HCT116 (cell line): ENCODE measurements at regions not wholly inside any gene's neighbourhood (a gene's known extent, or its start where the extent isn't known, plus 50 kb on each side); places are given as distances from the start of the nearest gene placed in this dataset.

Experiments used
- ATAC-seq: fragments of 200-7000 bp; cut with Tn5 transposase; 2 replicates; pipeline ENCODE4 v1.9.1; 2020; ENCODE audit warnings: mild to moderate bottlenecking, moderate library complexity
- BruUV-seq: library from RNA; stranded (reverse); fragments of 400-500 nt; replicated peaks from 2 replicates; lab custom pipeline; 2021; lab: Mats Ljungman, UMichigan
- CTCF ChIA-PET: fragments of 300-600 bp; sonication (Branson Sonifier 250); formaldehyde crosslinking; loops from one replicate; lab custom pipeline; 2021; ENCODE audit warnings: antibody characterized with exemption; lab: Charles Lee
- POLR2A ChIA-PET: fragments of 300-600, 350-600 bp; sonication (Branson Sonifier 250); formaldehyde crosslinking; loops from one replicate; lab custom pipeline; 2021; ENCODE audit warnings: antibody characterized with exemption; lab: Charles Lee
- RAD21 ChIA-PET, 2 experiments: fragments of 300-600 bp; sonication (Branson Sonifier 250); formaldehyde crosslinking; loops; one replicate each; lab custom pipeline; 2023; ENCODE audit warnings: low total read pairs in 2 of 2; ENCODE audit not compliant: uncharacterized antibody in 2 of 2, unreplicated experiment in 2 of 2, low non-redundant PET in 1 of 2; lab: Charles Lee
- DNase-seq: peaks from one replicate; pipeline ENCODE4 v3.0.0-alpha.2; 2010; ENCODE audit warnings: low read depth, low spot score
- H2AFZ ChIP-seq: fragments of 200-600 bp; shearing (Covaris generic), sonication (generic); 2 replicates; pipeline ENCODE4 v1.6.1; 2017; ENCODE audit warnings: low read depth, mixed run types, mixed read lengths, antibody characterized with exemption, low read length; ENCODE audit not compliant: poor library complexity, severe bottlenecking
- H3K27ac ChIP-seq: 2 replicates; pipeline ENCODE4 v1.5.1; 2012; ENCODE audit warnings: low read depth, low read length
- H3K27me3 ChIP-seq: fragments of 200-600 bp; sonication (generic); 2 replicates; pipeline ENCODE4 v1.6.1; 2016; ENCODE audit warnings: mixed run types, low read length, mixed read lengths; ENCODE audit not compliant: insufficient read depth
- H3K36me3 ChIP-seq, 2 experiments: fragments of 200-500 bp in 1 of 2; fragments of 200-600 bp in 1 of 2; sonication (Bioruptor generic) in 1 of 2; sonication (generic) in 1 of 2; 2 replicates each; pipeline versions ENCODE4 v1.5.1 to v1.6.1; 2014 to 2016; ENCODE audit warnings: low read length in 2 of 2, inconsistent platforms in 1 of 2, mixed read lengths in 1 of 2, mixed run types in 1 of 2; ENCODE audit not compliant: insufficient read depth in 2 of 2, control insufficient read depth in 1 of 2
- H3K4me1 ChIP-seq, 2 experiments: fragments of 200-600 bp in 1 of 2; sonication (generic) in 1 of 2; 2 replicates each; pipeline versions ENCODE4 v1.5.1 to v1.6.1; 2012 to 2017; ENCODE audit warnings: low read length in 2 of 2, inconsistent platforms in 1 of 2, mild to moderate bottlenecking in 1 of 2, mixed read lengths in 1 of 2, mixed run types in 1 of 2, moderate library complexity in 1 of 2; ENCODE audit not compliant: insufficient read depth in 2 of 2, control insufficient read depth in 1 of 2
- H3K4me2 ChIP-seq: fragments of 200-600 bp; sonication (generic); 2 replicates; pipeline ENCODE4 v1.6.1; 2017; ENCODE audit warnings: mixed run types, low read length, mixed read lengths
- H3K4me3 ChIP-seq, 2 experiments: fragments of 200-600 bp in 1 of 2; sonication (generic) in 1 of 2; replicated peaks in 1 of 2; 2 replicates each; pipeline ENCODE4 v1.5.1; 2011 to 2016; ENCODE audit warnings: low read length in 2 of 2, control low read depth in 1 of 2, low read depth in 1 of 2, mild to moderate bottlenecking in 1 of 2, mixed read lengths in 1 of 2, mixed run types in 1 of 2
- H3K79me2 ChIP-seq: fragments of 200-600 bp; sonication (generic); 2 replicates; pipeline ENCODE4 v1.6.1; 2017; ENCODE audit warnings: mild to moderate bottlenecking, mixed run types, low read length, moderate library complexity, mixed read lengths; ENCODE audit not compliant: insufficient read depth
- H3K9ac ChIP-seq: fragments of 200-600 bp; sonication (generic); 2 replicates; pipeline ENCODE4 v1.6.1; 2016; ENCODE audit warnings: low read length, mixed read lengths
- H3K9me2 ChIP-seq: fragments of 200-600 bp; sonication (generic), shearing (Covaris generic); 2 replicates; pipeline ENCODE4 v1.6.1; 2017; ENCODE audit warnings: mixed run types, mild to moderate bottlenecking, moderate library complexity; ENCODE audit not compliant: insufficient read depth
- H3K9me3 ChIP-seq, 2 experiments: fragments of 200-500 bp in 1 of 2; fragments of 200-600 bp in 1 of 2; sonication (Bioruptor generic) in 1 of 2; sonication (generic) in 1 of 2; 2 replicates each; pipeline ENCODE4 v1.6.1; 2014 to 2017; ENCODE audit warnings: low read length in 2 of 2, mixed read lengths in 2 of 2, inconsistent platforms in 1 of 2, low read depth in 1 of 2, mild to moderate bottlenecking in 1 of 2, mixed run types in 1 of 2, moderate library complexity in 1 of 2; ENCODE audit not compliant: control insufficient read depth in 1 of 2, insufficient read depth in 1 of 2
- H4K20me1 ChIP-seq: fragments of 200-600 bp; sonication (generic), shearing (Covaris generic); 2 replicates; pipeline ENCODE4 v1.6.1; 2017; ENCODE audit warnings: mixed run types, mild to moderate bottlenecking, moderate library complexity; ENCODE audit not compliant: insufficient read depth
- CBX3 ChIP-seq: IDR thresholded peaks from 2 replicates; pipeline ENCODE4 v1.6.1; 2012; ENCODE audit warnings: low read depth
- CEBPB ChIP-seq: IDR thresholded peaks from 2 replicates; pipeline ENCODE4 v1.6.1; 2012; ENCODE audit warnings: low read depth
- CTCF ChIP-seq, 3 experiments: fragments of 200-600 bp in 1 of 3; sonication (generic) in 1 of 3; IDR thresholded peaks in 2 of 3; conservative IDR thresholded peaks in 1 of 3; 2 replicates each; pipeline ENCODE4 v1.5.1; 2012 to 2017; ENCODE audit warnings: low read depth in 2 of 3, low read length in 2 of 3, antibody characterized with exemption in 1 of 3, borderline replicate concordance in 1 of 3, control low read depth in 1 of 3, mild to moderate bottlenecking in 1 of 3, mixed read lengths in 1 of 3, mixed run types in 1 of 3, moderate library complexity in 1 of 3; ENCODE audit not compliant: insufficient read depth in 1 of 3
- EGR1 ChIP-seq: IDR thresholded peaks from 2 replicates; pipeline ENCODE4 v1.6.1; 2012; ENCODE audit warnings: low read depth
- ELF1 ChIP-seq: IDR thresholded peaks from 2 replicates; pipeline ENCODE4 v1.6.1; 2012; ENCODE audit warnings: low read depth, borderline replicate concordance
- EZH2 ChIP-seq: fragments of 200-600 bp; sonication (generic); IDR thresholded peaks from 2 replicates; pipeline ENCODE4 v1.6.1; 2017; ENCODE audit warnings: antibody characterized with exemption, mixed run types
- FOSL1 ChIP-seq: IDR thresholded peaks from 2 replicates; pipeline ENCODE4 v1.6.1; 2012; ENCODE audit warnings: low read depth
- JUND ChIP-seq: IDR thresholded peaks from 2 replicates; pipeline ENCODE4 v1.6.1; 2012
- MAX ChIP-seq: IDR thresholded peaks from 2 replicates; pipeline ENCODE4 v1.6.1; 2012
- RAD21 ChIP-seq: IDR thresholded peaks from 2 replicates; pipeline ENCODE4 v1.6.1; 2012; ENCODE audit warnings: low read depth, mild to moderate bottlenecking
- REST ChIP-seq: IDR thresholded peaks from 2 replicates; pipeline ENCODE4 v1.6.1; 2012; ENCODE audit warnings: low read depth
- SIN3A ChIP-seq: IDR thresholded peaks from 2 replicates; pipeline ENCODE4 v1.6.1; 2012; ENCODE audit warnings: low read depth
- SP1 ChIP-seq: IDR thresholded peaks from 2 replicates; pipeline ENCODE4 v1.6.1; 2012; ENCODE audit warnings: low read depth
- SRF ChIP-seq: IDR thresholded peaks from 2 replicates; pipeline ENCODE4 v1.6.1; 2012; ENCODE audit warnings: low read depth
- TCF7L2 ChIP-seq: IDR thresholded peaks from 2 replicates; pipeline ENCODE4 v1.7.0; 2011; ENCODE audit warnings: borderline replicate concordance, inconsistent platforms; ENCODE audit not compliant: insufficient read depth, insufficient read length; ENCODE audit errors: extremely low read depth
- YY1 ChIP-seq: IDR thresholded peaks from 2 replicates; pipeline ENCODE4 v1.6.1; 2011; ENCODE audit warnings: low read length, low read depth, moderate library complexity, mild to moderate bottlenecking; ENCODE audit not compliant: insufficient replicate concordance; ENCODE audit errors: extremely low read depth
- ZBTB33 ChIP-seq: IDR thresholded peaks from 2 replicates; pipeline ENCODE4 v1.6.1; 2011; ENCODE audit warnings: mild to moderate bottlenecking, low read length, moderate library complexity; ENCODE audit not compliant: insufficient replicate concordance; ENCODE audit errors: extremely low read depth
- ZFX ChIP-seq: fragments of 450-650 bp; IDR thresholded peaks from 2 replicates; pipeline ENCODE4 v1.6.1; 2017
- ZNF274 ChIP-seq: fragments of 200-500 bp; sonication (Bioruptor generic); IDR thresholded peaks from 2 replicates; pipeline ENCODE4 v1.6.1; 2014; ENCODE audit warnings: mild to moderate bottlenecking, low read depth, low read length, inconsistent platforms
- intact Hi-C: fragments of 100-400 bp; cut with micrococcal nuclease; formaldehyde crosslinking; loops from 2 replicates; pipeline ENCODE4 v1.10.0; 2022

- Histone ChIP-seq H3K36me3 (no peaks in the 10 kb centered on the region), H3K4me1 (no peaks in the 10 kb centered on the region), H3K4me2 (no peak overlapping the region), H2AFZ (no peak overlapping the region), H3K79me2 (no peaks in the 10 kb centered on the region), H3K4me3 (no peak overlapping the region), H3K27ac (no peak overlapping the region), H3K9ac (no peak overlapping the region), H4K20me1 (no peaks in the 10 kb centered on the region), H3K9me3 (0 out of 4 replicates have a peak, but pooled peaks cover 0 to 3% of the 10 kb centered on the region in 2 experiments), H3K27me3 (no peaks in the 10 kb centered on the region), H3K9me2 (no peaks in the 10 kb centered on the region)
- DNase-seq (no peak), ATAC-seq (no peak)
- POLR2A ChIA-PET = no interaction called here
- intact Hi-C loops = no loop called here
- RAD21 ChIA-PET = no interaction called here
- CTCF ChIA-PET = no interaction called here
- TF ChIP-seq MAX = no peak
- TF ChIP-seq CEBPB = no peak
- no peak for TF ChIP-seq SRF
- no peak for TF ChIP-seq ZBTB33
- TF ChIP-seq JUND = no peak
- no peak for TF ChIP-seq TCF7L2
- no peak for TF ChIP-seq RAD21
- TF ChIP-seq REST = no peak
- TF ChIP-seq YY1 = no peak
- no peak for TF ChIP-seq EZH2
- no peak for TF ChIP-seq SIN3A
- no peak for TF ChIP-seq ZFX
- TF ChIP-seq ZNF274 = no peak
- TF ChIP-seq ELF1 = no peak
- no peak for TF ChIP-seq CBX3
- TF ChIP-seq CTCF (IDR thresholded peaks at IDR 0.05 in 2 of 3, conservative IDR thresholded peaks at IDR 0.05 in 1 of 3; ENCODE audit: borderline replicate concordance in 1 of 3, insufficient read depth in 1 of 3, low read depth in 2 of 3, low read length in 2 of 3) = no peak
- TF ChIP-seq EGR1 = no peak
- TF ChIP-seq FOSL1 = no peak
- TF ChIP-seq SP1 = no peak
- BruUV-seq = no TSS peak
Observed at GRCh38 chr18:40048253-40048652, 1906.8 kb upstream of the PIK3C3 start.
